DOHH2 (cell line): ENCODE measurements at regions not wholly inside any gene's neighbourhood (a gene's known extent, or its start where the extent isn't known, plus 50 kb on each side); places are given as distances from the start of the nearest gene placed in this dataset.

Source experiments
- H3F3A ChIP-seq: fragments of 200-600 bp; sonication (generic), shearing (Covaris generic); 2 replicates; pipeline ENCODE4 v1.6.0; 2016; ENCODE audit warnings: antibody characterized with exemption, mild to moderate bottlenecking; ENCODE audit not compliant: control insufficient read depth, insufficient read depth
- H3K27ac ChIP-seq: fragments of 200-600 bp; sonication (generic); 2 replicates; pipeline ENCODE4 v1.5.1; 2014; ENCODE audit warnings: low read depth, mild to moderate bottlenecking, low read length, moderate library complexity
- H3K27me3 ChIP-seq: fragments of 200-600 bp; sonication (generic); 2 replicates; pipeline ENCODE4 v1.6.1; 2014; ENCODE audit warnings: mild to moderate bottlenecking, low read length, mixed read lengths; ENCODE audit not compliant: control insufficient read depth
- H3K36me3 ChIP-seq: fragments of 200-600 bp; sonication (generic); 2 replicates; pipeline ENCODE4 v1.6.1; 2014; ENCODE audit warnings: mild to moderate bottlenecking, low read length, moderate library complexity, mixed read lengths; ENCODE audit not compliant: control insufficient read depth
- H3K4me1 ChIP-seq: fragments of 200-600 bp; sonication (generic); 2 replicates; pipeline ENCODE4 v1.6.1; 2014; ENCODE audit warnings: mild to moderate bottlenecking, low read length, mixed read lengths; ENCODE audit not compliant: control insufficient read depth
- H3K4me2 ChIP-seq: fragments of 200-600 bp; sonication (generic); 2 replicates; pipeline ENCODE4 v1.6.0; 2014; ENCODE audit warnings: mild to moderate bottlenecking, low read length, moderate library complexity
- H3K4me3 ChIP-seq: fragments of 200-600 bp; sonication (generic); 2 replicates; pipeline ENCODE4 v1.5.1; 2014; ENCODE audit warnings: mild to moderate bottlenecking, low read length, mixed read lengths
- H3K79me2 ChIP-seq: fragments of 200-600 bp; sonication (generic); 2 replicates; pipeline ENCODE4 v1.6.1; 2014; ENCODE audit warnings: mild to moderate bottlenecking, low read length, mixed read lengths; ENCODE audit not compliant: control insufficient read depth
- H3K9me2 ChIP-seq: fragments of 200-600 bp; sonication (generic); replicated peaks from 2 replicates; pipeline ENCODE4 v1.6.1; 2014; ENCODE audit warnings: mild to moderate bottlenecking, low read length, mixed read lengths; ENCODE audit not compliant: control insufficient read depth
- H3K9me3 ChIP-seq: fragments of 200-600 bp; sonication (generic); 2 replicates; pipeline ENCODE4 v1.6.1; 2014; ENCODE audit warnings: antibody characterized with exemption, low read length, mixed read lengths; ENCODE audit not compliant: control insufficient read depth, insufficient read depth
- H4K20me1 ChIP-seq: fragments of 200-600 bp; sonication (generic); 2 replicates; pipeline ENCODE4 v1.6.0; 2014; ENCODE audit warnings: low read depth, mild to moderate bottlenecking, antibody characterized with exemption, low read length, moderate library complexity; ENCODE audit not compliant: control insufficient read depth, insufficient read depth
- CTCF ChIP-seq: fragments of 200-600 bp; sonication (generic); IDR thresholded peaks from one replicate; pipeline ENCODE4 v1.5.1; 2014; ENCODE audit warnings: antibody characterized with exemption, mild to moderate bottlenecking, low read depth, low read length; ENCODE audit not compliant: poor library complexity, severe bottlenecking
- EZH2phosphoT487 ChIP-seq: fragments of 200-600 bp; sonication (generic); IDR thresholded peaks from 2 replicates; pipeline ENCODE4 v1.6.1; 2017; ENCODE audit warnings: borderline replicate concordance, mild to moderate bottlenecking, antibody characterized with exemption, low read length, moderate library complexity, mixed read lengths

GRCh38 chr3:102883515-102883914, 448.7 kb downstream of the ZPLD1 start:
- Histone ChIP-seq H3K79me2 (no peaks in the 10 kb centered on the region), H4K20me1 (no peaks in the 10 kb centered on the region)
- TF ChIP-seq EZH2phosphoT487 (no peak), CTCF (no peak)

GRCh38 chr3:102885289-102885688, 450.5 kb downstream of the ZPLD1 start:
- H3K79me2 ChIP-seq: no peaks in the 10 kb centered on the region
- no peaks in the 10 kb centered on the region for H3F3A ChIP-seq
- no peak overlapping the region for H3K4me2 ChIP-seq
- no peaks in the 10 kb centered on the region for H3K9me2 ChIP-seq
- TF ChIP-seq EZH2phosphoT487: no peak
- TF ChIP-seq CTCF: no peak
- no peaks in the 10 kb centered on the region for H3K36me3 ChIP-seq
- no peaks in the 10 kb centered on the region for H3K4me1 ChIP-seq
- H3K27me3 ChIP-seq: no peaks in the 10 kb centered on the region
- H3K27ac ChIP-seq: no peak overlapping the region
- H4K20me1 ChIP-seq: no peaks in the 10 kb centered on the region
- no peak overlapping the region for H3K4me3 ChIP-seq
- H3K9me3 ChIP-seq: no peaks in the 10 kb centered on the region

More at GRCh38 chr3:102883515-102883914, 448.7 kb downstream of the ZPLD1 start:
- Histone ChIP-seq H3F3A (no peaks in the 10 kb centered on the region), H3K36me3 (no peaks in the 10 kb centered on the region), H3K27me3 (no peaks in the 10 kb centered on the region), H3K27ac (no peak overlapping the region), H3K4me3 (no peak overlapping the region), H3K9me3 (no peaks in the 10 kb centered on the region), H3K4me2 (no peak overlapping the region), H3K9me2 (no peaks in the 10 kb centered on the region), H3K4me1 (no peaks in the 10 kb centered on the region)

GRCh38 chr3:102887431-102887830, 452.6 kb downstream of the ZPLD1 start:
- no peaks in the 10 kb centered on the region for H3K79me2 ChIP-seq
- no peak overlapping the region for H3K27ac ChIP-seq
- H3K36me3 ChIP-seq: no peaks in the 10 kb centered on the region
- H3K27me3 ChIP-seq: no peaks in the 10 kb centered on the region
- no peaks in the 10 kb centered on the region for H3K4me1 ChIP-seq
- no peaks in the 10 kb centered on the region for H4K20me1 ChIP-seq
- H3K9me3 ChIP-seq: no peaks in the 10 kb centered on the region
- no peaks in the 10 kb centered on the region for H3F3A ChIP-seq
- TF ChIP-seq CTCF (no peak), EZH2phosphoT487 (no peak)
- no peak overlapping the region for H3K4me3 ChIP-seq
- no peaks in the 10 kb centered on the region for H3K9me2 ChIP-seq
- H3K4me2 ChIP-seq: no peak overlapping the region
